ENCODE measurements at regions not wholly inside any gene's neighbourhood (a gene's known extent, or its start where the extent isn't known, plus 50 kb on each side); places are given as distances from the start of the nearest gene placed in this dataset.

- Mint-ChIP-seq H3K4me1 (ENCODE audit: low read depth) (no peaks in the 10 kb centered on the region), H3K9me3 (peaks cover 3% of the 10 kb centered on the region), H3K36me3 (ENCODE audit: low read depth) (no peaks in the 10 kb centered on the region), H3K27me3 (no peaks in the 10 kb centered on the region), H3K27ac (no peak overlapping the region), H3K4me3 (no peak overlapping the region)
- intact Hi-C loops (cut with micrococcal nuclease): no loop called here
Measured at GRCh38 chr20:12896180-12896579, 112.6 kb upstream of the SPTLC3 start.

GRCh38 chr20:12902992-12903391 lies 105.8 kb upstream of the SPTLC3 start:
- Mint-ChIP-seq H3K9me3 (no peaks in the 10 kb centered on the region), H3K36me3 (ENCODE audit: low read depth) (no peaks in the 10 kb centered on the region)

GRCh38 chr20:12906361-12906760 lies 102.4 kb upstream of the SPTLC3 start:
- intact Hi-C loops (cut with micrococcal nuclease): no loop called here
- H3K27me3 Mint-ChIP-seq: no peaks in the 10 kb centered on the region
- H3K4me3 Mint-ChIP-seq: no peak overlapping the region
- H3K36me3 Mint-ChIP-seq (ENCODE audit: low read depth): no peaks in the 10 kb centered on the region
- H3K9me3 Mint-ChIP-seq: no peaks in the 10 kb centered on the region
- no peak overlapping the region for H3K27ac Mint-ChIP-seq
- no peaks in the 10 kb centered on the region for H3K4me1 Mint-ChIP-seq (ENCODE audit: low read depth)

More at GRCh38 chr20:12902992-12903391, 105.8 kb upstream of the SPTLC3 start:
- H3K4me3 Mint-ChIP-seq: no peak overlapping the region
- no peaks in the 10 kb centered on the region for H3K4me1 Mint-ChIP-seq (ENCODE audit: low read depth)
- intact Hi-C loops (cut with micrococcal nuclease): no loop called here
- no peaks in the 10 kb centered on the region for H3K27me3 Mint-ChIP-seq
- H3K27ac Mint-ChIP-seq: no peak overlapping the region

- H3K4me3 Mint-ChIP-seq: no peak overlapping the region
- H3K9me3 Mint-ChIP-seq: no peaks in the 10 kb centered on the region
- H3K36me3 Mint-ChIP-seq (ENCODE audit: low read depth): no peaks in the 10 kb centered on the region
- no peaks in the 10 kb centered on the region for H3K27me3 Mint-ChIP-seq
- intact Hi-C loops (cut with micrococcal nuclease): no loop called here
- H3K4me1 Mint-ChIP-seq (ENCODE audit: low read depth): no peaks in the 10 kb centered on the region
- H3K27ac Mint-ChIP-seq: no peak overlapping the region
Measured at GRCh38 chr20:12911372-12911771, 97.4 kb upstream of the SPTLC3 start.

GRCh38 chr20:12913781-12914443 lies 94.9 kb upstream of the SPTLC3 start:
- Mint-ChIP-seq H3K36me3 (ENCODE audit: low read depth) (no peaks in the 10 kb centered on the region), H3K9me3 (no peaks in the 10 kb centered on the region), H3K4me1 (ENCODE audit: low read depth) (no peaks in the 10 kb centered on the region), H3K27ac (no peak overlapping the region), H3K4me3 (no peak overlapping the region), H3K27me3 (no peaks in the 10 kb centered on the region)
- intact Hi-C loops (cut with micrococcal nuclease): no loop called here

GRCh38 chr20:12914804-12915203 lies 94.0 kb upstream of the SPTLC3 start:
- intact Hi-C loops (cut with micrococcal nuclease): no loop called here
- no peaks in the 10 kb centered on the region for H3K4me1 Mint-ChIP-seq (ENCODE audit: low read depth)
- H3K9me3 Mint-ChIP-seq: no peaks in the 10 kb centered on the region
- H3K27me3 Mint-ChIP-seq: no peaks in the 10 kb centered on the region
- no peak overlapping the region for H3K27ac Mint-ChIP-seq
- H3K4me3 Mint-ChIP-seq: no peak overlapping the region
- H3K36me3 Mint-ChIP-seq (ENCODE audit: low read depth): no peaks in the 10 kb centered on the region

GRCh38 chr20:12916699-12917098 lies 92.1 kb upstream of the SPTLC3 start:
- H3K36me3 Mint-ChIP-seq (ENCODE audit: low read depth): no peaks in the 10 kb centered on the region
- H3K4me1 Mint-ChIP-seq (ENCODE audit: low read depth): no peaks in the 10 kb centered on the region
- H3K27me3 Mint-ChIP-seq: no peaks in the 10 kb centered on the region
- H3K9me3 Mint-ChIP-seq: no peaks in the 10 kb centered on the region
- intact Hi-C loops (cut with micrococcal nuclease): no loop called here
- H3K4me3 Mint-ChIP-seq: no peak overlapping the region
- no peak overlapping the region for H3K27ac Mint-ChIP-seq

- H3K27ac Mint-ChIP-seq: no peak overlapping the region
- H3K9me3 Mint-ChIP-seq: no peaks in the 10 kb centered on the region
- intact Hi-C loops (cut with micrococcal nuclease): loop anchor here (10.0 kb wide), 3 partner anchors 341 to 851 kb away; no protein-coding TSS in a partner anchor
- peaks cover 3% of the 10 kb centered on the region for H3K27me3 Mint-ChIP-seq
- peaks cover 6% of the 10 kb centered on the region for H3K4me1 Mint-ChIP-seq (ENCODE audit: low read depth)
- H3K36me3 Mint-ChIP-seq (ENCODE audit: low read depth): no peaks in the 10 kb centered on the region
- H3K4me3 Mint-ChIP-seq: no peak overlapping the region
Measured at GRCh38 chr20:12924126-12924525, 84.6 kb upstream of the SPTLC3 start.

- intact Hi-C loops (cut with micrococcal nuclease): loop anchor here (1.0 to 10.0 kb wide), 4 partner anchors 181 to 850 kb away; no protein-coding TSS in a partner anchor
- Mint-ChIP-seq H3K9me3 (no peaks in the 10 kb centered on the region), H3K4me1 (ENCODE audit: low read depth) (peaks cover 6% of the 10 kb centered on the region), H3K36me3 (ENCODE audit: low read depth) (no peaks in the 10 kb centered on the region), H3K27ac (no peak overlapping the region), H3K4me3 (no peak overlapping the region), H3K27me3 (peaks cover 3% of the 10 kb centered on the region)
Measured at GRCh38 chr20:12925210-12925755, 83.5 kb upstream of the SPTLC3 start.

- Mint-ChIP-seq H3K27me3 (peaks cover 3% of the 10 kb centered on the region), H3K4me1 (ENCODE audit: low read depth) (peaks cover 6% of the 10 kb centered on the region), H3K27ac (no peak overlapping the region), H3K36me3 (ENCODE audit: low read depth) (no peaks in the 10 kb centered on the region), H3K9me3 (no peaks in the 10 kb centered on the region), H3K4me3 (no peak overlapping the region)
- intact Hi-C loops (cut with micrococcal nuclease): loop anchor here (1.0 to 10.0 kb wide), 4 partner anchors 180 to 849 kb away; no protein-coding TSS in a partner anchor
Measured at GRCh38 chr20:12925863-12926793, 82.6 kb upstream of the SPTLC3 start.

GRCh38 chr20:12927489-12927888 lies 81.3 kb upstream of the SPTLC3 start:
- H3K4me1 Mint-ChIP-seq (ENCODE audit: low read depth): peaks cover 6% of the 10 kb centered on the region
- H3K36me3 Mint-ChIP-seq (ENCODE audit: low read depth): no peaks in the 10 kb centered on the region
- no peak overlapping the region for H3K27ac Mint-ChIP-seq
- intact Hi-C loops (cut with micrococcal nuclease): loop anchor here (10.0 kb wide), 3 partner anchors 337 to 847 kb away; no protein-coding TSS in a partner anchor
- peaks cover 3% of the 10 kb centered on the region for H3K27me3 Mint-ChIP-seq
- H3K9me3 Mint-ChIP-seq: no peaks in the 10 kb centered on the region
- no peak overlapping the region for H3K4me3 Mint-ChIP-seq

GRCh38 chr20:12928358-12928754 lies 80.4 kb upstream of the SPTLC3 start:
- intact Hi-C loops (cut with micrococcal nuclease): loop anchor here (10.0 kb wide), 3 partner anchors 336 to 846 kb away; no protein-coding TSS in a partner anchor
- no peak overlapping the region for H3K27ac Mint-ChIP-seq
- H3K4me1 Mint-ChIP-seq (ENCODE audit: low read depth): peaks cover 6% of the 10 kb centered on the region
- H3K36me3 Mint-ChIP-seq (ENCODE audit: low read depth): no peaks in the 10 kb centered on the region
- H3K27me3 Mint-ChIP-seq: peaks cover 3% of the 10 kb centered on the region
- no peak overlapping the region for H3K4me3 Mint-ChIP-seq
- H3K9me3 Mint-ChIP-seq: no peaks in the 10 kb centered on the region

GRCh38 chr20:12928755-12929401 lies 79.9 kb upstream of the SPTLC3 start:
- intact Hi-C loops (cut with micrococcal nuclease): loop anchor here (10.0 kb wide), 3 partner anchors 336 to 846 kb away; no protein-coding TSS in a partner anchor
- Mint-ChIP-seq H3K27me3 (peaks cover 3% of the 10 kb centered on the region), H3K4me1 (ENCODE audit: low read depth) (peaks cover 6% of the 10 kb centered on the region), H3K9me3 (no peaks in the 10 kb centered on the region), H3K27ac (no peak overlapping the region), H3K4me3 (no peak overlapping the region), H3K36me3 (ENCODE audit: low read depth) (no peaks in the 10 kb centered on the region)
